Calu3 (cell line): ENCODE measurements at regions not wholly inside any gene's neighbourhood (a gene's known extent, or its start where the extent isn't known, plus 50 kb on each side); places are given as distances from the start of the nearest gene placed in this dataset.

ENCODE experiments used
- BruUV-seq: library from RNA; stranded (reverse); fragments of 400-500 nt; replicated peaks from 2 replicates; lab custom pipeline; 2021; lab: Mats Ljungman, UMichigan
- CTCF ChIA-PET: fragments of 300-600 bp; sonication (Branson Sonifier 250); formaldehyde crosslinking; loops from one replicate; lab custom pipeline; 2022; ENCODE audit warnings: antibody characterized with exemption; lab: Charles Lee
- DNase-seq: peaks from one replicate; pipeline ENCODE4 v3.0.0; 2022
- H3K27ac Mint-ChIP-seq: one replicate; pipeline ENCODE4 v1.8.0; 2022; ENCODE audit warnings: mixed read lengths; ENCODE audit not compliant: unreplicated experiment
- H3K27me3 Mint-ChIP-seq: one replicate; pipeline ENCODE4 v1.8.0; 2022; ENCODE audit warnings: mixed read lengths; ENCODE audit not compliant: unreplicated experiment
- H3K36me3 Mint-ChIP-seq: one replicate; pipeline ENCODE4 v1.8.0; 2022; ENCODE audit warnings: mild to moderate bottlenecking, moderate library complexity, mixed read lengths; ENCODE audit not compliant: insufficient read depth, unreplicated experiment
- H3K4me1 Mint-ChIP-seq: one replicate; pipeline ENCODE4 v1.8.0; 2022; ENCODE audit warnings: mild to moderate bottlenecking, low read depth, mixed read lengths; ENCODE audit not compliant: unreplicated experiment
- H3K4me3 Mint-ChIP-seq: one replicate; pipeline ENCODE4 v1.8.0; 2022; ENCODE audit warnings: mild to moderate bottlenecking, low read depth, moderate library complexity, mixed read lengths; ENCODE audit not compliant: unreplicated experiment
- H3K9me3 Mint-ChIP-seq: one replicate; pipeline ENCODE4 v1.8.0; 2022; ENCODE audit warnings: low read depth, mixed read lengths; ENCODE audit not compliant: unreplicated experiment
- CTCF ChIP-seq: fragments of 200-600 bp; IDR thresholded peaks from one replicate; pipeline ENCODE4 v1.8.0; 2022; ENCODE audit warnings: antibody characterized with exemption; ENCODE audit not compliant: unreplicated experiment
- intact Hi-C: fragments of 100-400 bp; cut with micrococcal nuclease; formaldehyde crosslinking; loops from one replicate; pipeline ENCODE4 v1.10.0; 2022; ENCODE audit not compliant: unreplicated experiment

- no peak for TF ChIP-seq CTCF
- Mint-ChIP-seq H3K4me1 (no peaks in the 10 kb centered on the region), H3K36me3 (no peaks in the 10 kb centered on the region), H3K27me3 (no peaks in the 10 kb centered on the region), H3K9me3 (peaks cover 2% of the 10 kb centered on the region), H3K4me3 (no peak overlapping the region), H3K27ac (no peak overlapping the region)
- DNase-seq = no peak
- CTCF ChIA-PET = no interaction called here
- intact Hi-C loops = no loop called here
- BruUV-seq = no TSS peak
Observed at GRCh38 chr13:95462801-95463200, 89.7 kb upstream of the CLDN10 start.

GRCh38 chr13:95463531-95463930, 89.0 kb upstream of the CLDN10 start:
- CTCF ChIA-PET = no interaction called here
- no peaks in the 10 kb centered on the region for H3K4me1 Mint-ChIP-seq
- H3K27me3 Mint-ChIP-seq = no peaks in the 10 kb centered on the region
- no TSS peak for BruUV-seq
- no peak for TF ChIP-seq CTCF
- no peak overlapping the region for H3K27ac Mint-ChIP-seq
- H3K9me3 Mint-ChIP-seq = peaks cover 2% of the 10 kb centered on the region
- H3K4me3 Mint-ChIP-seq = no peak overlapping the region
- intact Hi-C loops = no loop called here
- no peak for DNase-seq
- no peaks in the 10 kb centered on the region for H3K36me3 Mint-ChIP-seq

GRCh38 chr13:95470574-95471366, 81.8 kb upstream of the CLDN10 start:
- Mint-ChIP-seq H3K27me3 (no peaks in the 10 kb centered on the region), H3K9me3 (no peaks in the 10 kb centered on the region), H3K4me3 (no peak overlapping the region), H3K4me1 (no peaks in the 10 kb centered on the region), H3K36me3 (peaks cover 3% of the 10 kb centered on the region), H3K27ac (no peak overlapping the region)
- no TSS peak for BruUV-seq
- CTCF ChIA-PET = no interaction called here
- no peak for TF ChIP-seq CTCF
- DNase-seq = no peak
- intact Hi-C loops = no loop called here

- CTCF ChIA-PET = no interaction called here
- Mint-ChIP-seq H3K27me3 (no peaks in the 10 kb centered on the region), H3K4me3 (no peak overlapping the region), H3K36me3 (peaks cover 5% of the 10 kb centered on the region), H3K9me3 (no peaks in the 10 kb centered on the region), H3K4me1 (no peaks in the 10 kb centered on the region), H3K27ac (no peak overlapping the region)
- no peak for TF ChIP-seq CTCF
- no TSS peak for BruUV-seq
- no peak for DNase-seq
- intact Hi-C loops = no loop called here
Observed at GRCh38 chr13:95471960-95472359, 80.6 kb upstream of the CLDN10 start.
